CD4-positive, alpha-beta memory T cell (primary cell): ENCODE measurements at regions not wholly inside any gene's neighbourhood (a gene's known extent, or its start where the extent isn't known, plus 50 kb on each side); places are given as distances from the start of the nearest gene placed in this dataset.

ENCODE experiments used
- CTCF ChIA-PET: fragments of 350-600 bp; sonication (Branson Sonifier 250); formaldehyde crosslinking; loops from one replicate; lab custom pipeline; 2021; ENCODE audit warnings: inconsistent platforms; ENCODE audit not compliant: partially characterized antibody; lab: Charles Lee
- POLR2A ChIA-PET: fragments of 350-600 bp; sonication (Branson Sonifier 250); formaldehyde crosslinking; loops from one replicate; lab custom pipeline; 2021; ENCODE audit not compliant: partially characterized antibody; lab: Charles Lee
- DNase-seq, 5 donors: peaks; one replicate each; pipeline versions ENCODE4 v3.0.0 to v3.0.0-alpha.2; 2020 to 2022; ENCODE audit warnings: mixed read lengths in 1 of 5
- H3K27ac ChIP-seq: one replicate; pipeline ENCODE4 v1.7.0; 2013; ENCODE audit warnings: low read depth, low read length
- H3K27me3 ChIP-seq: 2 replicates; pipeline ENCODE4 v1.7.0; 2013; ENCODE audit warnings: mild to moderate bottlenecking, low read length, moderate library complexity; ENCODE audit not compliant: insufficient read depth
- H3K36me3 ChIP-seq: 2 replicates; pipeline ENCODE4 v1.7.0; 2013; ENCODE audit warnings: mild to moderate bottlenecking, low read length, moderate library complexity; ENCODE audit not compliant: insufficient read depth
- H3K4me1 ChIP-seq: 2 replicates; pipeline ENCODE4 v1.7.0; 2013; ENCODE audit warnings: mild to moderate bottlenecking, low read length, moderate library complexity; ENCODE audit not compliant: insufficient read depth
- H3K4me3 ChIP-seq, 2 donors: one replicate each; pipeline ENCODE4 v1.7.0; 2013; ENCODE audit warnings: low read length in 2 of 2, mild to moderate bottlenecking in 1 of 2
- H3K9me3 ChIP-seq, 2 donors: one replicate each; pipeline ENCODE4 v1.7.0; 2013; ENCODE audit warnings: low read length in 2 of 2, control low read depth in 1 of 2; ENCODE audit not compliant: control insufficient read depth in 1 of 2
- H3K27ac Mint-ChIP-seq, 7 donors: one replicate each; pipeline ENCODE4 v1.8.0; 2020 to 2021; ENCODE audit warnings: mixed read lengths in 7 of 7, mild to moderate bottlenecking in 6 of 7, inconsistent platforms in 3 of 7, moderate library complexity in 3 of 7
- H3K27me3 Mint-ChIP-seq, 2 donors: one replicate each; pipeline ENCODE4 v1.8.0; 2020 to 2021; ENCODE audit warnings: mixed read lengths in 2 of 2
- H3K36me3 Mint-ChIP-seq, 2 donors: one replicate each; pipeline ENCODE4 v1.8.0; 2020 to 2021; ENCODE audit warnings: mixed read lengths in 2 of 2, inconsistent platforms in 1 of 2, mild to moderate bottlenecking in 1 of 2
- H3K4me1 Mint-ChIP-seq, 4 donors: one replicate each; pipeline ENCODE4 v1.8.0; 2020 to 2021; ENCODE audit warnings: mixed read lengths in 4 of 4, mild to moderate bottlenecking in 1 of 4
- H3K4me3 Mint-ChIP-seq, 8 donors: one replicate each; pipeline ENCODE4 v1.8.0; 2020 to 2021; ENCODE audit warnings: mixed read lengths in 8 of 8, mild to moderate bottlenecking in 7 of 8, moderate library complexity in 6 of 8, inconsistent platforms in 3 of 8
- H3K9me3 Mint-ChIP-seq, 8 donors: one replicate each; pipeline ENCODE4 v1.8.0; 2020 to 2021; ENCODE audit warnings: mixed read lengths in 8 of 8, mild to moderate bottlenecking in 5 of 8, inconsistent platforms in 3 of 8, moderate library complexity in 1 of 8
- intact Hi-C: fragments of 100-400 bp; cut with micrococcal nuclease; formaldehyde crosslinking; loops from one replicate; pipeline ENCODE4 v1.15.1; 2023

DNA sequence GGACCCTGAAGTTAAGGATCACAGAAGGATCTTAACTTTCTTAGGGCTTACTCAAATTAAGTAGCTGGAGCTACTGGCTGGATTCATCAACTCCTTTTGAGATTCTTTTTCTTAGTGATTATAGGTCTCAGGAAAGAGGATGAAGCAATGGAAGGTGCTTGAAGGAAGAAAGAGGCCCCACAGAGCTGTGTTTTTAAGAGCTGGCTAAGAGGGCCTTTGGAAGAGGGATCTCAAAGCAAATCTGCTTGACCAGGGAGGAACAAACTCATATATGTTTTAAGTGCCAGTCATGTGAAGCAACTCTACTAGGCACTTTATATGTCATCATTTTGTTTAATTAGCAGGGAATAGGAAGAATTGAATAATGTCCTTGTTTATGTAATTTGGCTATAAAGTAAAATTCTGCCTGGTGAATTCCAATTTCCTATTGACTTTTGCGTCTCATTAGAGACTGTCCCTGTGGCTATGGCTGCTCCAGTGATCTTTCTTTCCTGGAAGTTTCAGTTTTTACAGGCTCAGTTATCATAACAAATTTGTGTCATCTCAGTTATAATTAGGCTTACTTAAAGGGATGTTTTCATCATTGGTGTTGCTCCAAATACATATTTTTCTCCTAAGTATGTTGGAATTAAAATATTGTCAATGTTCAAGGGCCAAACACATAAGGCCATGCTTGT, 222.8 kb upstream of the CITED2 start:
- ChIA-PET CTCF (no interaction called here), POLR2A (interaction anchor here (1.7 kb wide), 1 partner anchor 63 kb away, joined by 3 read pairs; no protein-coding TSS in a partner anchor)
- peaks cover 6 to 11% (median 8%) of the 10 kb centered on the region in 4 donors for H3K4me1 Mint-ChIP-seq
- H3K36me3 Mint-ChIP-seq, result no peaks in the 10 kb centered on the region
- intact Hi-C loops, result no loop called here
- no peak overlapping the region for H3K4me3 Mint-ChIP-seq
- H3K9me3 Mint-ChIP-seq, result no peaks in the 10 kb centered on the region
- H3K4me3 ChIP-seq, result no peak overlapping the region
- no peak overlapping the region for H3K27ac ChIP-seq
- no peaks in the 10 kb centered on the region for H3K27me3 ChIP-seq
- H3K4me1 ChIP-seq, result peaks cover 8% of the 10 kb centered on the region
- DNase-seq, result no peak
- peak overlapping the region in 1 of 7 donors; percentile 15 for H3K27ac Mint-ChIP-seq
- H3K9me3 ChIP-seq, result no peaks in the 10 kb centered on the region
- peaks cover 0 to 2% of the 10 kb centered on the region in 2 donors for H3K27me3 Mint-ChIP-seq
- no peaks in the 10 kb centered on the region for H3K36me3 ChIP-seq

DNA sequence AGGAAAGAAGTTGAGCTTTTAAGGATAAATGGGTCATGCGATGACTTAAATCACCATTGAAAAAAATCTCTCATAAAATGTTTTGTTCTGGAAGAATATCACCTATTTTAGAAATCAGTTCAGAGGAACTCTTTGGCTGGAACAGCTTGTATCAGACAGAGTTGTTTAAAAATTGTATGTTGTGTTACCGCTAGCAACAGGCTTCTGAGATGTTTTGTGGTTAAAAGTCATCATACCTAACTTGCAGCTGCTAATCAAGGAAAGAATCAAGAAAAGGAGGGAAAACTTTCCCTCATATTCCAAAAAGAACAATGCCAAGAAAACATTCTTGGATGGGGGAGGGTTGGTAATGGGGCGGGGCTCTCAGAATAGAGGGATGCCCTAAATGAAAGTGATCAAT, 220.7 kb upstream of the CITED2 start:
- H3K27ac Mint-ChIP-seq, result peak overlapping the region in 1 of 7 donors; percentile 32
- POLR2A ChIA-PET, result interaction anchor here (1.0 kb wide), 1 partner anchor 220 kb away, joined by 3 read pairs; the partner anchor contains the start of gene CITED2

DNA sequence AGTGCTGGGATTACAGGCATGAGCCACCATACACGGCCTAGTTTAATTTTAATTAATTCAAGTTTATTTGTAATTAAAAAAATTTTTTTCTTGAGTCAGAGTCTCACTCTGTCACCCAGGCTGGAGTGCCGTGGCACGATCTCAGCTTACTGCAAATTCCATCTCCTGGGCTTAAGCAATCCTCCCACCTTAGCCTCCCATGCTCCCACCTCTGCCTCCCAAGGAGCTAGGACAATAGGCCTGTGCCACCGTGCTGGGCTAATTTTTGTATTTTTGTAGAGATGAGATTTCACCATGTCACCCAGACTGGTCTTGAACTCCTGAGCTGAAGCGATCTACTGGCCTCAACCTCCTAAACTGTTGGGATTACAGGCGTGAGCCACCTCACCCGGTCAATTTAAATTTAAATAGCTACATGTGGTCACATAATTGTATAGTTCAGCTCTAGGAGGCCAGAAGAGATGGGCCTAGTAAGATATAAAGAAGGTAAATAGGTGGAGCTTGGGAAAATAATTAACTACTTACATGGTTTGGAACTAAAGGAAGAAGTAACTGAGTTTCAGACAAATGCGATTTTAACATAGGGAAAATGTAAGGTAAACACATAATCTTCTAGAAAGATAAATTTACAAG, 220.0 kb upstream of the CITED2 start:
- CTCF ChIA-PET, result interaction anchor here (0.7 kb wide), 1 partner anchor 79 kb away, joined by 3 read pairs; no protein-coding TSS in a partner anchor

More for the DNA sequence above, 220.7 kb upstream of the CITED2 start:
- intact Hi-C loops, result no loop called here
- no peaks in the 10 kb centered on the region for H3K27me3 ChIP-seq
- H3K27me3 Mint-ChIP-seq, result peaks cover 0 to 2% of the 10 kb centered on the region in 2 donors
- H3K36me3 ChIP-seq, result no peaks in the 10 kb centered on the region
- H3K4me1 ChIP-seq, result peaks cover 8% of the 10 kb centered on the region
- no peak overlapping the region for H3K27ac ChIP-seq
- CTCF ChIA-PET, result no interaction called here
- peak in 3 of 5 donors; percentile 9 to 15 (median 14) for DNase-seq
- H3K9me3 ChIP-seq, result no peaks in the 10 kb centered on the region
- no peak overlapping the region for H3K4me3 ChIP-seq
- no peaks in the 10 kb centered on the region for H3K36me3 Mint-ChIP-seq
- H3K9me3 Mint-ChIP-seq, result no peaks in the 10 kb centered on the region
- no peak overlapping the region for H3K4me3 Mint-ChIP-seq
- H3K4me1 Mint-ChIP-seq, result peaks cover 8 to 11% (median 9%) of the 10 kb centered on the region in 4 donors

DNA sequence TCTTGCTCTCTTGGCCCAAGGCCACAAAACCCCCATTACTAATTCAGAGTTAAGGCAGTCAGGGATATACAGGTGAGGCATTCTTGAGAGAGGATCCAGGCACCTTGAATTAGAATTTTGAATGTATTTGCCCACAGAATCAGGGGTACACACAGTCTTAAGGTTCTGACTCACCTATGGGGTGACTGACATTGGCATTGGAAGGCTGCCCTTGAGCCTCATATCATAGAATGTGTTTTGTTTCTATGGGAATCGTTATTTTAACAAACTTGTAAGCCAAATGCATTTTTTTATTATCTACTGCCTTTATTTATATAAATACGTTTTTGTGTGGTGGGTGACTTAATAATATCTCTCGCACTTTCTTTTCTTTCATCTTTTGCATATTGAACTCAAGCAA, 218.6 kb upstream of the CITED2 start:
- Histone ChIP-seq H3K4me1 (peaks cover 8% of the 10 kb centered on the region), H3K4me3 (no peak overlapping the region), H3K27me3 (no peaks in the 10 kb centered on the region), H3K36me3 (no peaks in the 10 kb centered on the region), H3K9me3 (no peaks in the 10 kb centered on the region), H3K27ac (no peak overlapping the region)
- Mint-ChIP-seq H3K4me3 (no peak overlapping the region), H3K27me3 (peaks cover 2% of the 10 kb centered on the region in 2 donors), H3K9me3 (no peaks in the 10 kb centered on the region), H3K36me3 (no peaks in the 10 kb centered on the region), H3K27ac (no peak overlapping the region), H3K4me1 (peaks cover 8 to 11% (median 9%) of the 10 kb centered on the region in 4 donors)
- intact Hi-C loops, result no loop called here
- CTCF ChIA-PET, result no interaction called here
- POLR2A ChIA-PET, result no interaction called here
- no peak for DNase-seq

More for the DNA sequence above, 220.0 kb upstream of the CITED2 start:
- Histone ChIP-seq H3K27me3 (no peaks in the 10 kb centered on the region), H3K4me1 (peaks cover 8% of the 10 kb centered on the region), H3K27ac (no peak overlapping the region), H3K36me3 (no peaks in the 10 kb centered on the region), H3K9me3 (no peaks in the 10 kb centered on the region), H3K4me3 (no peak overlapping the region)
- no peaks in the 10 kb centered on the region for H3K9me3 Mint-ChIP-seq
- no peak overlapping the region for H3K4me3 Mint-ChIP-seq
- no peak overlapping the region for H3K27ac Mint-ChIP-seq
- peaks cover 8 to 11% (median 9%) of the 10 kb centered on the region in 4 donors for H3K4me1 Mint-ChIP-seq
- no peak for DNase-seq
- POLR2A ChIA-PET, result interaction anchor here (1.0 kb wide), 2 partner anchors 219 to 221 kb away, joined by 3 to 4 read pairs; partner anchors contain the start of gene CITED2
- peaks cover 0 to 2% of the 10 kb centered on the region in 2 donors for H3K27me3 Mint-ChIP-seq
- no peaks in the 10 kb centered on the region for H3K36me3 Mint-ChIP-seq
- intact Hi-C loops, result no loop called here

DNA sequence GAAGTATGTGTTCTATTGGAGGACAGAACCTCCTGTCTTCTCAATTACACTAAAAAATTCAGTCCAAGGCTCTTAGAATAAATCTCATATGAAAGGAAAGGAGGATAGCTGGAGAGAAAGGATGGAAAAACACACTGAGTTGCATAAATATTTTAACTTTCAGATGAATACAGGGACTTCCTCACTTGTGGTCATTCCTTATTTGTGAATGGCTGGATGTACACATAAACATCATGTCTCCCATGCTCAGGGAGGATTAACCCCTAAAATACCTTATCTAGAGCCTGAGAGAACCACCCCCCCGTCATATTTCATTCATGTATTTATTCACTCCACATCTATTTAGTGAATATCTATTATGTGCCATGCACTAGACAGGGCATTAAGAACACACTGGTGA, 217.6 kb upstream of the CITED2 start:
- POLR2A ChIA-PET, result no interaction called here
- DNase-seq, result no peak
- Mint-ChIP-seq H3K27me3 (peaks cover 2% of the 10 kb centered on the region in 2 donors), H3K27ac (no peak overlapping the region), H3K4me1 (peaks cover 8 to 11% (median 9%) of the 10 kb centered on the region in 4 donors), H3K36me3 (no peaks in the 10 kb centered on the region), H3K9me3 (no peaks in the 10 kb centered on the region), H3K4me3 (no peak overlapping the region)
- Histone ChIP-seq H3K36me3 (no peaks in the 10 kb centered on the region), H3K27ac (no peak overlapping the region), H3K4me3 (no peak overlapping the region), H3K4me1 (peaks cover 8% of the 10 kb centered on the region), H3K9me3 (no peaks in the 10 kb centered on the region), H3K27me3 (no peaks in the 10 kb centered on the region)
- CTCF ChIA-PET, result no interaction called here
- intact Hi-C loops, result no loop called here

DNA sequence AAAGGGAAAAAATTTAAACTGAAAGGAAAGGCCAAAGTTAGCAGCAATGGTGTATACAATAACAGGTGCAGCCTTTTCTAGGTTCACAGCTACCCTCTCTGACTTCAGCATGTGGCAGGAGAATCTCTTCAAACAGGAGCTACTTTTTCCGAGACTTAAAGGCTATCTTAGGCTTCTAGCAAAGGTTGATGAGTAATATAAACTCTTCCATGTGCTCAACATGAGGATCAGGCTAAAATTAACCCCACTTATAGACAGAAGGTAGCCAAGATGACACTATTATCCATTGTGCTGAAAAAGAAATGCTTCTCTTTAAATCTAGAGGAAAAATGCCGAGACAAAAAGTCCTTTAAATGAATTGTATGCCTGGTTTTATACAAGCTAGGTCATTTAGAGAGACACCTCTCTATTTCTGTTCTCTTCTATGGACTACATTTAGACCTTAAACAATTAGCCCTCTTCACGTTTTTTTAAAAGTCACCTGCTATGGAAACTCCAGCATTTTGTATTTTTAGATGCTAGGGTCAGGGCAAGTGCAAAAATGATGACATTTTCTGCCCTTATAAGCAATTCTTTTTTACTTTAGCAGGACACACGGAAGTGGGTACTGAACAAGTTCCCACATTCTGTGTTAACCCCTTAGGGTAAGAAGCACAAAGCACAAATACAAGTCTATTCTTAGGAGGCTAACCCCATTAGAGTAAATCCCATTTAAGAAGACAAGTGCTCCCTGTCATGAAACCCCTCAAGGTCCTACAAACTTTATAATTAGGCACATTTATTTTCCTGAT, 216.8 kb upstream of the CITED2 start:
- H3K9me3 Mint-ChIP-seq, result no peaks in the 10 kb centered on the region
- Histone ChIP-seq H3K4me1 (peaks cover 8% of the 10 kb centered on the region), H3K27ac (no peak overlapping the region), H3K27me3 (no peaks in the 10 kb centered on the region), H3K36me3 (no peaks in the 10 kb centered on the region), H3K4me3 (no peak overlapping the region), H3K9me3 (no peaks in the 10 kb centered on the region)
- no peak overlapping the region for H3K4me3 Mint-ChIP-seq
- intact Hi-C loops, result no loop called here
- no peak for DNase-seq
- CTCF ChIA-PET, result interaction anchor here (1.4 kb wide), 1 partner anchor 10 kb away, joined by 3 read pairs; no protein-coding TSS in a partner anchor
- peak overlapping the region in 1 of 7 donors; percentile 1 for H3K27ac Mint-ChIP-seq
- POLR2A ChIA-PET, result interaction anchor here (0.7 to 1.4 kb wide), 2 partner anchors 60 to 205 kb away, joined by 3 read pairs; no protein-coding TSS in a partner anchor
- H3K36me3 Mint-ChIP-seq, result no peaks in the 10 kb centered on the region
- peaks cover 8 to 11% (median 9%) of the 10 kb centered on the region in 4 donors for H3K4me1 Mint-ChIP-seq
- H3K27me3 Mint-ChIP-seq, result peaks cover 2% of the 10 kb centered on the region in 2 donors
